ENCODE measurements at regions not wholly inside any gene's neighbourhood (a gene's known extent, or its start where the extent isn't known, plus 50 kb on each side); places are given as distances from the start of the nearest gene placed in this dataset.
"Not testable (repeated sequence)": the region's sequence is repeated elsewhere in the genome, so short reads cannot be mapped to it uniquely, and the experiment has no call there.

DNA sequence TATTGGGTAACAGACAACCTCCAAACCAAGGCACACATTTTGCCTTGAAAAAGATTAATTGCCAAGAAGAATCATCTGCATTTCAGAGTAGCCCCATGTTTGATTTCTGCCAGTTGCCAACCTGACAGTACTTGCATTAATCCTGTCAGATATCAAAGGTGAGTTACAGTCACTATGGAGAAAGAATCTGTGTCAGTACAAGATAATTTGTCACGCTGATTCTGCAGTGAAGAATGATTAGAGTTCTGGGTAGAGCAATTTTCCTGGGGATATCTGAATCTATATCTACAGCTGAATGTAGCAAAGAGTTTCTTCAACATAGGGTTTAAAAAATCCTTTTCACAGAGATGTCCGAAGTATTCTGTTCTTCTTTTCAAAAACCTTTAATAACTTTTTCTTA lies 150.7 kb downstream of the AKAP11 start:
- ChIA-PET CTCF (no interaction called here), POLR2A (ENCODE audit: unreplicated experiment) (no interaction called here)
- no TSS peak for BruUV-seq (replicated peaks)
- TF ChIP-seq CTCF (conservative IDR thresholded peaks at IDR 0.05), result no peak
- TF ChIP-seq EZH2 (IDR thresholded peaks at IDR 0.05; ENCODE audit: low read depth), result no peak
- Histone ChIP-seq H3K9me3 (ENCODE audit: insufficient read depth, low read depth) (no peaks in the 10 kb centered on the region), H3K79me2 (ENCODE audit: low read depth) (no peaks in the 10 kb centered on the region), H3K4me2 (no peak overlapping the region), H3K27ac (no peak overlapping the region), H3K9me2 (ENCODE audit: insufficient read depth) (no peaks in the 10 kb centered on the region), H4K20me1 (ENCODE audit: insufficient read depth) (no peaks in the 10 kb centered on the region), H3F3A (ENCODE audit: insufficient read depth, low read depth) (no peaks in the 10 kb centered on the region), H2AFZ (no peak overlapping the region), H3K27me3 (ENCODE audit: insufficient read depth, low read depth) (no peaks in the 10 kb centered on the region), H3K4me3 (no peak overlapping the region), H3K36me3 (ENCODE audit: low read depth) (no peaks in the 10 kb centered on the region), H3K4me1 (replicated peaks; ENCODE audit: insufficient read depth) (no peaks in the 10 kb centered on the region)
- DNase-seq, result no peak
- intact Hi-C loops (cut with micrococcal nuclease; ENCODE audit: unreplicated experiment), result no loop called here

DNA sequence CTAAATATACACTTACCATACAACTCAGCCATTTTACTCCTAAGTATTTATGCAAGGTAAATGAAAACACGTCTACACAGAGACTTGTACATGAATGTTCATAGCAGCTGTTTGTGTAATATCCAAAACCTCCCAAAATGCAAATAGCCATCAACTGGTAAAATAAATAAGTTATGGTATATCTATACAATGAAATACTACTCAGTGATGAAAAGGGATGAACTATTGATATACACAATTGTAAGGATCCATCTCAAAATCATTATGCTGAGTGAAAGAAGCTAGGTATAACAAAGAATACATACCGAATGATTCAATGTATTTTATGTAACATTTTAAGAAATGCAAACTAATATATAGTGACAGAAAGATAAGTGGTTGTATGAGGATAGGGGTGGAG lies 149.8 kb upstream of the TNFSF11 start:
- Histone ChIP-seq H3K79me2 (ENCODE audit: low read depth) (no peaks in the 10 kb centered on the region), H3K4me3 (no peak overlapping the region), H2AFZ (no peak overlapping the region), H3K4me2 (no peak overlapping the region), H3K27me3 (ENCODE audit: insufficient read depth, low read depth) (no peaks in the 10 kb centered on the region), H3K9me2 (ENCODE audit: insufficient read depth) (no peaks in the 10 kb centered on the region), H3K36me3 (ENCODE audit: low read depth) (no peaks in the 10 kb centered on the region), H3K9me3 (ENCODE audit: insufficient read depth, low read depth) (no peaks in the 10 kb centered on the region), H3K4me1 (replicated peaks; ENCODE audit: insufficient read depth) (no peaks in the 10 kb centered on the region), H4K20me1 (ENCODE audit: insufficient read depth) (no peaks in the 10 kb centered on the region), H3F3A (ENCODE audit: insufficient read depth, low read depth) (no peaks in the 10 kb centered on the region), H3K27ac (no peak overlapping the region)
- DNase-seq, result no peak
- CTCF ChIA-PET, result no interaction called here
- intact Hi-C loops (cut with micrococcal nuclease; ENCODE audit: unreplicated experiment), result no loop called here
- TF ChIP-seq CTCF (conservative IDR thresholded peaks at IDR 0.05), result no peak
- TF ChIP-seq EZH2 (IDR thresholded peaks at IDR 0.05; ENCODE audit: low read depth), result no peak
- POLR2A ChIA-PET (ENCODE audit: unreplicated experiment), result no interaction called here
- BruUV-seq (replicated peaks), result no TSS peak

DNA sequence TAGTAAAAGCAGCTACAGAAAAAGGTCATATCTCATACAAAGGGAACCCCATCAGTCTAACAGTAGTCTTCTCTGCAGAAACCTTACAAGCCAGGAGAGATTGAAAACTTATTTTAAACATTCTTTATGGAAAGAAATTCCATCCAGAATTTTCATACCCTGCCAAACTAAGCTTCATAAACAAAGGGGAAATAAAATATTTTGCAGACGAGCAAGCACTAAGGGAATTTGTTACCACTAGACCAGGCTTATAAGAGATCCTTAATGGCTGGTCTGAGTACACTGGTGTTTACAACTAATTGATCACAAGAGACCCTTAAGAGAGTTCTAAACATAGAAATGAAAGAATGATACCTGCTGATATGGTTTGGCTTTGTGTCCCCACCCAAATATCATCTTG lies 128.6 kb upstream of the TNFSF11 start:
- Histone ChIP-seq H3K4me2 (no peak overlapping the region), H3K36me3 (ENCODE audit: low read depth) (no peaks in the 10 kb centered on the region), H2AFZ (no peak overlapping the region), H3K9me2 (ENCODE audit: insufficient read depth) (no peaks in the 10 kb centered on the region), H3K27me3 (ENCODE audit: insufficient read depth, low read depth) (no peaks in the 10 kb centered on the region), H3K9me3 (ENCODE audit: insufficient read depth, low read depth) (peaks cover 4% of the 10 kb centered on the region; the same call in 1 of the 2 replicates), H4K20me1 (ENCODE audit: insufficient read depth) (no peaks in the 10 kb centered on the region), H3F3A (ENCODE audit: insufficient read depth, low read depth) (no peaks in the 10 kb centered on the region), H3K27ac (no peak overlapping the region), H3K79me2 (ENCODE audit: low read depth) (no peaks in the 10 kb centered on the region), H3K4me1 (replicated peaks; ENCODE audit: insufficient read depth) (no peaks in the 10 kb centered on the region), H3K4me3 (no peak overlapping the region)
- no peak for DNase-seq
- no TSS peak for BruUV-seq (replicated peaks)
- ChIA-PET CTCF (no interaction called here), POLR2A (ENCODE audit: unreplicated experiment) (no interaction called here)
- intact Hi-C loops (cut with micrococcal nuclease; ENCODE audit: unreplicated experiment), result no loop called here
- TF ChIP-seq CTCF (conservative IDR thresholded peaks at IDR 0.05) (no peak), EZH2 (IDR thresholded peaks at IDR 0.05; ENCODE audit: low read depth) (no peak)

DNA sequence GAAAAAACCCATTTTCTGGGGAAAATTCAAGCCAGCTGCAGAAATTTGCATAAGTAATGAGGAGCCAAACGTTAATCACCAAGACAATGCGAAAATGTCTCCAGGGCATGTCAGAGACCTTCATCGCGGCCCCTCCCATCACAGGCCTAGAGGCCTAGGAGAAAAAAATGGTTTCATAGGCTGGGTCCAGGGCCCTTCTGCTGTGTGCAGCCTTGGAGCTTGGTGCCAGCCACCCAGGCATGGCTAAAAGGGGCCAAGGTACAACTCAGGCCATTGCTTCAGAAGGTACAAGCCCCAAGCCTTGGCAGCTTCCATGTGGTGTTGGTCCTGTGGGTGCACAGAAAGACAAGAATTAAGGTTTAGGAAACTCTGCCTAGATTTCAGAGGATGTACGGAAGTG lies 127.4 kb upstream of the TNFSF11 start:
- POLR2A ChIA-PET (ENCODE audit: unreplicated experiment), result not testable (repeated sequence)

More for the DNA sequence above, 127.4 kb upstream of the TNFSF11 start:
- H3K27ac ChIP-seq; DNase-seq; BruUV-seq (replicated peaks); H2AFZ ChIP-seq; H3K9me2 ChIP-seq (ENCODE audit: insufficient read depth); CTCF ChIA-PET; H4K20me1 ChIP-seq (ENCODE audit: insufficient read depth); H3F3A ChIP-seq (ENCODE audit: insufficient read depth, low read depth); H3K27me3 ChIP-seq (ENCODE audit: insufficient read depth, low read depth); H3K4me2 ChIP-seq; H3K4me3 ChIP-seq; intact Hi-C loops (cut with micrococcal nuclease; ENCODE audit: unreplicated experiment); H3K79me2 ChIP-seq (ENCODE audit: low read depth); H3K36me3 ChIP-seq (ENCODE audit: low read depth); H3K9me3 ChIP-seq (ENCODE audit: insufficient read depth, low read depth); H3K4me1 ChIP-seq (replicated peaks; ENCODE audit: insufficient read depth): not testable (repeated sequence)
